ENCODE measurements at regions not wholly inside any gene's neighbourhood (a gene's known extent, or its start where the extent isn't known, plus 50 kb on each side); places are given as distances from the start of the nearest gene placed in this dataset.

DNA sequence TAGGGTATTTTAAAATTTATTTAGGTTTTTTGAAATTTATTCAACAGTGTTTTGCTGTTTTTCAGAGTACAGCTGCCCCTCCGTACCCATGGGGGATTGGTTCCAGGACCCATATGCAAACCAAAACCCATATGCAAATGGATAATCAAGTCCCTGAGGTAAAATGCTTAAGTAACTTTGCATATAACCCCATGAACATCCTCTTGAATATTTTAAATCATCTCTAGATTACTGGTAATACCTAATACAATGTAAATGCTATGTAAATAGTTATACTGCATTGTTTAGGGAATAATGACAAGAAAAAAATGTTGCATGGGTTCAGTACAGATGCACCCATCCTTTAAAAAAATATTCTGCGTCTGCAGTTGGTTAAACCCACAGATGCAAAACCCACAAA is 547.9 kb upstream of the CDH4 start:
- Mint-ChIP-seq H3K27me3 (ENCODE audit: low read depth) (peaks cover 5% of the 10 kb centered on the region), H3K9me3 (no peaks in the 10 kb centered on the region), H3K36me3 (ENCODE audit: low read depth) (no peaks in the 10 kb centered on the region), H3K4me3 (no peak overlapping the region), H3K4me1 (ENCODE audit: low read depth) (no peaks in the 10 kb centered on the region), H3K27ac (no peak overlapping the region)
- CTCF ChIA-PET, result no interaction called here
- no peak for DNase-seq
- intact Hi-C loops (cut with micrococcal nuclease), result no loop called here

DNA sequence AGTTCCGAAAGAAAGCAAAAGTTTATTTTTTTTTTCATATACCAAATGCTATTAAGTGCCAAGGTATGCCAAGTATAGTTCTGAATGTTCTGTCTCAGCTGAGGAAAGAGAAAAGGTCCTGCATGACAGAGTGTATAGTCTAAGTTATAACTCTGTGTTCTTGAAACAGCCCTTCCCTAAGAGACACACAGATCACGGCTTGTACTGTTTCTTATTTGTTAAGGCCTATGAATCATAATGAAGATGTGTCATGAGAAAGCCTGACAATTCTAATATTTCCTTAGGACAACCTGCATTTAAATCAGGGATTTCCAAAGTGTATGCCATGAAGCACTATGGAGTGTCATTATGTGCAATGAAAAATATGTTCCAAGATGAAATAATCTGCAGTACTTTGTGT is 538.7 kb upstream of the CDH4 start:
- H3K27me3 Mint-ChIP-seq (ENCODE audit: low read depth), result peaks cover 15% of the 10 kb centered on the region
- no peaks in the 10 kb centered on the region for H3K36me3 Mint-ChIP-seq (ENCODE audit: low read depth)
- intact Hi-C loops (cut with micrococcal nuclease), result no loop called here
- H3K27ac Mint-ChIP-seq, result no peak overlapping the region
- no peaks in the 10 kb centered on the region for H3K9me3 Mint-ChIP-seq
- CTCF ChIA-PET, result no interaction called here
- DNase-seq, result no peak
- H3K4me1 Mint-ChIP-seq (ENCODE audit: low read depth), result no peaks in the 10 kb centered on the region
- no peak overlapping the region for H3K4me3 Mint-ChIP-seq

DNA sequence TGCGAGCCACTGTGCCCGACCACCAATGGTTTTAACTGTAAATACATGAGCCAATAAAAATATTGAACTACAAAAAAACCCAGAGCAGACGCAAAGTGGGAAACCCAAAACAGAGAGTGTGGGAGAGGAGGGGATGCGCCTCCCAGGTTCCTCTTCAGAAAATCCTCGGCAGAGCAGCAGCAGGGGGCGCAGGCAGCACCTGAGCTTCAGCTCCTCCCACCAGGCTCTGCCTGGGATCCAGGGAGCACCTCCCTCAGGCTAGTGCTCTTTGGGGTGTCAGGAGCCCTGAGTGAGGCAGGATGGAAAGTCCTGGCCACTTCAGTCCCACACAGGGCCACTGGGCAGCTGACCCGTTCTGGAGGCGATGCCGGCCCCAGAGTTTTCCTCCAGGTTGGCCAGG is 536.9 kb upstream of the CDH4 start:
- no peak overlapping the region for H3K27ac Mint-ChIP-seq
- no peaks in the 10 kb centered on the region for H3K9me3 Mint-ChIP-seq
- intact Hi-C loops (cut with micrococcal nuclease), result no loop called here
- CTCF ChIA-PET, result no interaction called here
- no peaks in the 10 kb centered on the region for H3K36me3 Mint-ChIP-seq (ENCODE audit: low read depth)
- no peaks in the 10 kb centered on the region for H3K4me1 Mint-ChIP-seq (ENCODE audit: low read depth)
- H3K27me3 Mint-ChIP-seq (ENCODE audit: low read depth), result peaks cover 29% of the 10 kb centered on the region
- no peak overlapping the region for H3K4me3 Mint-ChIP-seq
- DNase-seq, result no peak

DNA sequence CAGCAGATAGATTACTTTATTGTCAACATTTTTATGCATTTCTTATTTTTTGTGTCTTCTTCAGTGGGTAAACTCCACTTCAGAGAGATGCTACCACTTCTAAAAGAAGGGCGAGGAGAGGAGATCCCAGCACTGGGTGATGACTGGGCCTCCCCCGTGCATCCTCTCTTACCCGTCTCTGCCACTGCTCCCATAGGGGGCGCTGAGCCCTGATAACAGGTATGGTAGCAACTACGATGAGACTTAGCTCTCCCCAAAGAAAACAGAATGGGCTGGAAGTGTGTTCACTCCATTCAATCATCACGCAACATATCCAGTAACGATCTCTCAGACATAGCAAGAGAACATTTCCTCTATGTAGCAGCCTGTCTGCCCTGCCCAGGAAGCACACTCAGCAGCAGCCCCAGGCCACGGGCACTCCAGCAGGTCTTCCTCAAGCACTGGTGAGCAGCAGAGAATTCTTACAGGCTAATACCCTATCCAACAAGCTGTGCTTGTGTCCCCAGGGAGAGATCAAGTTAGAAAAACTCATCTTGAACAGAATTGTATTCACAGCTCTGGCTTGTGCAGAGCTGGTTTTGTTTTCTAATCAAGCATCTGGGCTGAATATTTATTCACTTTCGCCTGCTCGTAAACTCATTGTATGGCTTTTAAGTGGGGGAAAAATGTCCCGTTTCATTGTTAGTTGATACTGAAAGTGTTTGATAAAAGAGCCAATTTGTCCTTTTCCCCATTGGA is 533.1 kb upstream of the CDH4 start:
- peaks cover 31% of the 10 kb centered on the region for H3K27me3 Mint-ChIP-seq (ENCODE audit: low read depth)
- CTCF ChIA-PET, result no interaction called here
- peak; percentile 5 for DNase-seq
- no peaks in the 10 kb centered on the region for H3K4me1 Mint-ChIP-seq (ENCODE audit: low read depth)
- H3K27ac Mint-ChIP-seq, result no peak overlapping the region
- intact Hi-C loops (cut with micrococcal nuclease), result no loop called here
- no peaks in the 10 kb centered on the region for H3K36me3 Mint-ChIP-seq (ENCODE audit: low read depth)
- H3K9me3 Mint-ChIP-seq, result no peaks in the 10 kb centered on the region
- no peak overlapping the region for H3K4me3 Mint-ChIP-seq

DNA sequence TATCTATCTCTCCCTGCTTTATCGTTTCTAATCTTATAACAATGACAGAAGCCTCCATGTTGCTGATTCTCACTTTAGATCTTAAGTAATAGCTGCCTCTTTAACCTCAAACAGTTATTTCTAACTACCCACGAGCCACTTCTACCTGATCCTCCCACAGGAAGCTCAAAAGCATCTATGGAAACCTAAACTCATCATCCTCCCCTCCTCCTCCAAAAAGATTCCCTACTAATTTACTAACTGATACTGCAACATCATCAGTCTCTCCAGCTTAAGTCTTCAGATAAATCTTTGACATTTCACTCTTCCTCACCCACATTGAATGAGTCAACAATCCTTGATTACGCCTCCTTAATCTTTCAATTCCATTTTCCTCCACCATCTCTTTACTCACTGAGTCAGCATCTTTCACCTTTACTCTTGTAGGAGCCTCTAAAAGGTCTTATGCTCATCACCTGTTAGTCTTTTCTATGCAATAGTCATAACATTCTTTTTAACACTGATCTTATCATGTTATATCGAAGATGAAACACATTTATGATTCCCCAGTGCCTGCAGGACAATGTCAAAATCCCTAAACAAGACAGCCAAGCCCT is 526.7 kb upstream of the CDH4 start:
- Mint-ChIP-seq H3K36me3 (ENCODE audit: low read depth) (no peaks in the 10 kb centered on the region), H3K9me3 (peaks cover 12% of the 10 kb centered on the region), H3K27me3 (ENCODE audit: low read depth) (peaks cover 2% of the 10 kb centered on the region), H3K27ac (no peak overlapping the region), H3K4me3 (no peak overlapping the region), H3K4me1 (ENCODE audit: low read depth) (no peaks in the 10 kb centered on the region)
- intact Hi-C loops (cut with micrococcal nuclease), result no loop called here
- CTCF ChIA-PET, result no interaction called here
- no peak for DNase-seq

DNA sequence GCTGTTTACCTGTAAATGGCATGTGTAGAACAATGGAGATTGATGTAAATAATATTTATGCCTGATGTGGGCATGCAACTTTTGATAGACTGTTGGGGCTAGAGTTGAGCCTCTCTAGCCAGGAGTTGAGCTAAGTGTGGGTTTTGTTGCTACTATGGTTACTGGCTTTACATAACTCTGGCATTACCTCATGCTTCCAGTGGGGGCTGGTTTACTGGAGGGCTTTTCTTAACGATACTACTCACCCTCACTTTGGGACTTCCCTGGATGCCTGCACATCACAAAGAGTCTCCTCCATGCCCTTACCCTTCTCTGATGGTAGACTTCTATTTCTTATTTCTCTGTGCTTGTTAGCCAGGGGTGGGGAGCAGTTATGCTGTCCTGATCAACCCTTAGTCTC is 524.6 kb upstream of the CDH4 start:
- H3K27ac Mint-ChIP-seq, result no peak overlapping the region
- H3K27me3 Mint-ChIP-seq (ENCODE audit: low read depth), result no peaks in the 10 kb centered on the region
- peaks cover 12% of the 10 kb centered on the region for H3K9me3 Mint-ChIP-seq
- no peaks in the 10 kb centered on the region for H3K4me1 Mint-ChIP-seq (ENCODE audit: low read depth)
- H3K4me3 Mint-ChIP-seq, result no peak overlapping the region
- no peaks in the 10 kb centered on the region for H3K36me3 Mint-ChIP-seq (ENCODE audit: low read depth)
- CTCF ChIA-PET, result no interaction called here
- DNase-seq, result no peak
- intact Hi-C loops (cut with micrococcal nuclease), result no loop called here

DNA sequence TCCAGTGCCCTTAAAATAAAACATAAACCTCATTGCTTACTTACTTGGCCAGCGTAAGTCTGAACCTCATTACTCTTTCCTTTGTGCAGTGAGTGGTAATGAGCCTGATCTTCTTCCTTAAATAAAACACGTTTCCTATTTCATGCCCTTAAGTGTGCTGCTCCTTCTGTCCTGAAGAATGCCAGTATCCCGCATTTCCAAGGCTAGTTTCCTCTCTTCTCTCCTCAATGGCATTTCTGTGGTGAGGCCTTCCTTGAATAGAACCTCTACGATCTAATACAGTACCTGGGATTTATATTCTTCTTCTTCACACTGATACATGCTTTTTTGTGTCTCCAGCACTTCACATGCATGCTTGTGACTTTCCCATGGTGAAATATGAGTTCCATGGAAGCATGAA is 523.4 kb upstream of the CDH4 start:
- Mint-ChIP-seq H3K36me3 (ENCODE audit: low read depth) (no peaks in the 10 kb centered on the region), H3K4me1 (ENCODE audit: low read depth) (no peaks in the 10 kb centered on the region), H3K9me3 (peaks cover 12% of the 10 kb centered on the region), H3K4me3 (no peak overlapping the region), H3K27me3 (ENCODE audit: low read depth) (no peaks in the 10 kb centered on the region), H3K27ac (no peak overlapping the region)
- CTCF ChIA-PET, result no interaction called here
- intact Hi-C loops (cut with micrococcal nuclease), result no loop called here
- DNase-seq, result no peak

DNA sequence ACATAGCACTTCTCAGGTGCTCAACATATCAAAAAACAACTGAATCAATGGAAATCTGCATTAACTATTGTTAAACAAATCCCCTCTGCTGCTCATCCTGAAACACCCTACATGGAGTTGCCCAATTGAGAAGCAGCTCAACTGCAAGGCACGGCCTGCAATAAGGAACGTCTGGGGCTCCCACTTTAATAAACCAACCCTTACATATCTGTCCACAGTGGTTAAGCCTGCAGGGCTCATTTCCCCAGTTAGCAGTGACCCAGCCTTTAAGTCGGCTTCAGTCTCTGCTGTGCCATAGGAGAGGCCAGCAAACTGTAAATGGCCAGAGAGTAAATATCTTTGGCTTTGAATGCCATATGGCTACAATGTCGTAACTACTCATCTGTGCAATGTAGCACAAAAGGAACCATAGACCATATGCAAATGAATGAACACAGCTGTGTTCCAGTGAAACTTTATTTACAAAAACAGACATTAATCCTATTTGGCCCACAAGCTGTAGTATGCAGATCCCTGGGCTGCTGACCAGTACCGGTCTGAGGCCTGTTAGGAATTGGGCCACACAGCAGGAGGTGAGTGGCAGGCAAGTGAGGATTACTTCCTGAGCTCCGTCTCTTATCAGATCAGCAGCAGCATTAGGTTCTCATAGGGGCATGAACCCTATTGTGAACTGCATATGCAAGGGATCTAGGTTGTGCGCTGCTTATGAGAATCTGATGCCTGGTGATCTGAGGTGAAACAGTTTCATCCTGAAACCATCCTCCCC is 522.7 kb upstream of the CDH4 start:
- no peak overlapping the region for H3K4me3 Mint-ChIP-seq
- no peaks in the 10 kb centered on the region for H3K36me3 Mint-ChIP-seq (ENCODE audit: low read depth)
- intact Hi-C loops (cut with micrococcal nuclease), result no loop called here
- no peak for DNase-seq
- peaks cover 12% of the 10 kb centered on the region for H3K9me3 Mint-ChIP-seq
- H3K27me3 Mint-ChIP-seq (ENCODE audit: low read depth), result no peaks in the 10 kb centered on the region
- no peak overlapping the region for H3K27ac Mint-ChIP-seq
- H3K4me1 Mint-ChIP-seq (ENCODE audit: low read depth), result no peaks in the 10 kb centered on the region
- CTCF ChIA-PET, result no interaction called here

DNA sequence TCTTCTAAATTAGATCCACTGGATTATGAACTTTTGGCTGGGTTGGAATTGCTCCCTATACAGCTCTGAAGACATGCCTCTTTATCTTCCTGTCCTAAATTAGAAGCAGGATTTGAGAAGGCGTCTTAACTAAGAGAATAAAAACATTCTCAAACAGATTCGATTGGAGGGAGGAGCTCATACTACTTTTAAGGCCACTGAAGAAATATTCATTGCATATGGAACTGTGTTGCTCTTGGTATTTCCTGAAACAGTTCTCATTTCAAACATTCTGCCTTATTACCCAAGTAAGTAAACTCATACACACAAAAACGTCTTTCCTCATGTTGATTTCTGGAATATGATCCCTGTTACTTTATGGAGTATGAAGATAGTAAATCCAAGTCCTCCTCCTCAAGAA is 519.7 kb upstream of the CDH4 start:
- no peaks in the 10 kb centered on the region for H3K4me1 Mint-ChIP-seq (ENCODE audit: low read depth)
- H3K9me3 Mint-ChIP-seq, result peaks cover 9% of the 10 kb centered on the region
- H3K27ac Mint-ChIP-seq, result no peak overlapping the region
- H3K27me3 Mint-ChIP-seq (ENCODE audit: low read depth), result no peaks in the 10 kb centered on the region
- intact Hi-C loops (cut with micrococcal nuclease), result no loop called here
- H3K4me3 Mint-ChIP-seq, result no peak overlapping the region
- DNase-seq, result no peak
- CTCF ChIA-PET, result no interaction called here
- H3K36me3 Mint-ChIP-seq (ENCODE audit: low read depth), result no peaks in the 10 kb centered on the region

DNA sequence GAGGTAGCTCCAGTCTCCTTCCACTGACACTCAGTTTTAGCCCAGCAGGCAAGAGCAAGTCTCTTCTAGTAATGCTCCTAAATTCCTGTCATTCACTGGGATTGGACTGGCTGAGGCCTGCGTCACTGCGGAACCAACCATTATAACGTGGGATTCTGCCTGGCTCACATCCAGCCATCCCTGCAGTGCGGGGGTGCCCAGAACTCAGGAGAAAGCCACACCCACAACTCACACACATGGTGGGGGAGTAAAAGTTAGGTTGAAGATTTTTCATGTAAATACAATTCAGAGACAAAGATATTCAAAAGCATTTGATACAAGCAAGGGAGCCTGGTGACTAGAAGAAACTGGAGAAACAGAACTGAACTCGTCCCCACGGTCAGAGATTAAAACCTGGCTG is 504.0 kb upstream of the CDH4 start:
- H3K9me3 Mint-ChIP-seq, result peaks cover 5% of the 10 kb centered on the region
- intact Hi-C loops (cut with micrococcal nuclease), result no loop called here
- no peaks in the 10 kb centered on the region for H3K4me1 Mint-ChIP-seq (ENCODE audit: low read depth)
- peaks cover 6% of the 10 kb centered on the region for H3K27me3 Mint-ChIP-seq (ENCODE audit: low read depth)
- CTCF ChIA-PET, result no interaction called here
- H3K36me3 Mint-ChIP-seq (ENCODE audit: low read depth), result no peaks in the 10 kb centered on the region
- H3K4me3 Mint-ChIP-seq, result no peak overlapping the region
- DNase-seq, result no peak
- no peak overlapping the region for H3K27ac Mint-ChIP-seq

DNA sequence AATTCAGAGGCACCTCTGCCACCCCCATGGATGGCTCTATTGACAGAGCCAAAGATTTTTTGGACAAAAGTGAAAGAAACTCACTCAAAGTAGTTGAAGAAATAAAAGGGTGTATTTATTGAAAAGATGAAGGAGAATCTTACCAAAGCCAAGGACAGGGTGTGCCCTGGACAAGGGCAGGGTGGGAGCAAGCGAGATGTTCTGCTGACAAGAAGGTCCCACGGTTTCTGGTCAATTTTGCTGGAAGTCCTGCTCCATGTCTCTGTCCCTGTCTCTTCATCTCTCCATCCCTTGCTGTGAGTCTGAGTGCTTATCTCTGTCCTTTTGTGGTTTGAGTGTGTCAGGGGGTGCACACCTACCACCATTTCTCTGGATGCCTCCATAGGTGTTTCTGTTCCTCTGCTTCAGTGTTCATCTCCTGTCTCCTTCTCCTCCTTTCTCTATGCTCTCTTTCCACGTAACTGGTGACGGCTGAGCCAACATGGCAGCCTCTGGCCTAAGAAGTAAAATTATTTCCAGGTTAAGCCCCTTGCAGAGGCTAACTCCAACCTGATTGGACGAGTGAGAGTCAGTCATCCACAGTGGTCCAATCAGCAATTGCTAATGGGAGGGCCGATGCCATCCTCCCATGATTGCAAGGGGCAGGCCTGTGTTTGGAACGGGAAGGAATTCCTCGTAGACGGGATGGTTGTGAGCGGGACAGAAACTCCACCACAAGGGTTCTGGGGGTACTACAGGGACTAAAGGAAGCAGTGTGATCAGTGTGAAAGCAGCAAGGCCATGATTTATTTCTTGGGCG is 502.1 kb upstream of the CDH4 start:
- H3K9me3 Mint-ChIP-seq, result peaks cover 5% of the 10 kb centered on the region
- H3K27ac Mint-ChIP-seq, result no peak overlapping the region
- CTCF ChIA-PET, result no interaction called here
- no peak for DNase-seq
- H3K4me3 Mint-ChIP-seq, result no peak overlapping the region
- H3K4me1 Mint-ChIP-seq (ENCODE audit: low read depth), result no peaks in the 10 kb centered on the region
- H3K36me3 Mint-ChIP-seq (ENCODE audit: low read depth), result no peaks in the 10 kb centered on the region
- intact Hi-C loops (cut with micrococcal nuclease), result no loop called here
- peaks cover 3% of the 10 kb centered on the region for H3K27me3 Mint-ChIP-seq (ENCODE audit: low read depth)

DNA sequence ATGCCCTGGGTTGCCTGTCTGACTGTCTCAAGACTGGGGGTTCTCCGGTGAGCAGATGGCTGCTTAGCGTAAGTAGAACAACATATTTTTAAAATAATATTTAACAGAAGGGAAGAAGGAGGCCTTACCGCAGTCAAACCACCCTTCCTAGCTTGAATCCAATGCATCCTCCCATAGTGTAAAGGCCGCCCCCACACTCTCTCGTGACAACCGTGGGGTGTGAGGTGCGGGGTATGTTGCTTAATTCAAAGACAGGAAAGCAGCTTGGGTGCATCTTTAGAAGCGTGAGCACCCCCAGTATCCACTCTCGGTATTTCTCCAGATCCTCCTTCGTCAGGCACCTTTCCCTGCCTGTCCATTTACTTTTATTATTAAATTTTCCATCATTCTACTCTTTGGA is 501.2 kb upstream of the CDH4 start:
- Mint-ChIP-seq H3K36me3 (ENCODE audit: low read depth) (no peaks in the 10 kb centered on the region), H3K4me1 (ENCODE audit: low read depth) (no peaks in the 10 kb centered on the region), H3K4me3 (no peak overlapping the region), H3K27me3 (ENCODE audit: low read depth) (peaks cover 3% of the 10 kb centered on the region), H3K27ac (no peak overlapping the region), H3K9me3 (peaks cover 5% of the 10 kb centered on the region)
- intact Hi-C loops (cut with micrococcal nuclease), result no loop called here
- CTCF ChIA-PET, result no interaction called here
- DNase-seq, result no peak

Data from activated naive CD4-positive, alpha-beta T cell treated with anti-CD3 and anti-CD28 coated beads for 36 hours (primary cell).